ENCODE measurements at regions not wholly inside any gene's neighbourhood (a gene's known extent, or its start where the extent isn't known, plus 50 kb on each side); places are given as distances from the start of the nearest gene placed in this dataset.

DNA sequence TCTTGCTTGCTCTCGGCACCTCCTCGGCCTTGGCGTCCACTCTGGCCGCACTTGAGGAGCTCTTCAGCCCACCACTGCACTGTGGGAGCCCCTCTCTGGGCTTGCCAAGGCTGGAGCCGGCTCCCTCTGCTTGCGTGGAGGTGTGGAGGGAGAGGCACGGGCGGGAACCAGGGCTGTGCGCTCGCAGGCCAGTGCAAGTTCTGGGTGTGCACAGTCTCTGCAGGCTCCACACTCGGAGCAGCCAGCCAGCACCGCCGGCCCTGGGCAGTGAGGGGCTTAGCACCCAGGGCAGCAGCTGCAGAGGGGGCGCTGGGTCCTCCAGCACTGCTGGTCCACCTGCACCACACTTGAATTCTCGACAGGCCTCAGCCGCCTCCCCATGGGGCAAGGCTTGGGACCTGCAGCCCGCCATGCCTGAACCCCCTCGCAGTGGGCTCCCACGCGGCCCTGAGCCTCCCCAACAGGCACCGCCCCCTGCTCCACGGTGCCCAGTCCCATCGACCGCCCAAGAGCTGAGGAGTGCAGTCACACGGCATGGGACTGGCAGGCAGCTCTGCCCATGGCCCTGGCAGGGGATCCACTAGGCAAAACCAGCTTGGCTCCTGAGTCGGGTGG, 411.2 kb upstream of the CHAC2 start:
- CTCF ChIA-PET = no interaction called here
- BruUV-seq (replicated peaks) = no TSS peak

DNA sequence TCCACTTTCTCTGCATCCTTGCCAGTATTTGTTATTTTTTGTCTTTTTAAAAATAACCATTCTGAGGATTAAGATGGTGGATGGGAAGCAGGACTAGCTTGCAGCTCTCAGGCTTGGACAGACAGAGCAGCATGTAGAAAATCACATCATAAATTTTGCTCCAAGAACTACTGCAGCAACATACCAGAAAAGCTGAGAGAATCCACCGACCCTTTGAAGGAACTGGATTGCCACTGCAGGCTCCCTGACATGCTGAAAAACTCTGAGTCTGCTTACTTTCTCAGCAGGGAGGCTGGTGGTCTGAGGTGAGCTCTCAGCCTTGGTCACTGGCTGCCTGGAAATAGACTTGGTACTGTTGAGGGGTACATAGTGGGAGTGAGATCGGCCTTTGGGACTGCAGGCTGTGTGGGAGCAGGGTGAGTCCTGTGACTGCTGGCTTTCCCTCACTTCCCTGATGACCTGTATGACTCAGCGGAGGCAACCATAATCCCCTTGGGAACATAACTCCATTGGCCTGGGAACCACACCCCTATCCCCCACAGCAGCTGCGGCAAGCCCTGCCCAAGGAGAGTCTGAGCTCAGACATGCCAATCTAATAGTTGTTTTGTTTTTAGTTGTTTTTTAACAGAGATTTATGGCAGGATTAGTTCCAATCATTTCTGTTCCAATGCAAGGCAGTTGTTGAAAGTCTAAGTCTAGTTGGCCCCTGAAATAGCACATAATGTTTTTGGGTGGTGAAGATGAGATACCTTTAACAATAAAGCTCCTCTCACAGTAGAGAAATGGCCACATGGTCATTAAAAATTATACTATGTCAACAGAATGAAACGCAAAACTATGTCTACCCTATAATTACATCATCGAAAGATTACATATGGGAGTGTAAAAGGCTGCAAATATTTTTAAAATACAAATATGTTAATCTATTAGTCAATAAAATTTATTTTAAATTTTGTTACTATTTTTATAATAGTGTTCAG, 414.2 kb upstream of the CHAC2 start:
- POLR2A ChIA-PET (ENCODE audit: low non-redundant PET) = no interaction called here
- intact Hi-C loops (cut with micrococcal nuclease; ENCODE audit: unreplicated experiment) = no loop called here
- H3K27me3 ChIP-seq (replicated peaks; ENCODE audit: insufficient read depth, low read depth, low read length, poor library complexity) = no peaks in the 10 kb centered on the region
- no peak overlapping the region for H3K27ac ChIP-seq (ENCODE audit: low read depth, low read length, poor library complexity, severe bottlenecking)
- H3K4me1 ChIP-seq (ENCODE audit: insufficient read depth, low read length, poor library complexity, severe bottlenecking) = no peaks in the 10 kb centered on the region
- H3K4me3 ChIP-seq (ENCODE audit: low read depth, low read length, poor library complexity, severe bottlenecking) = no peak overlapping the region
- peaks cover 5% of the 10 kb centered on the region for H3K9me3 ChIP-seq (ENCODE audit: low read depth, low read length, poor library complexity, severe bottlenecking)
- no peak for TF ChIP-seq EZH2 (IDR thresholded peaks at IDR 0.05; ENCODE audit: borderline replicate concordance, low read depth, low read length, poor library complexity, severe bottlenecking)
- TF ChIP-seq, protein P1, sequence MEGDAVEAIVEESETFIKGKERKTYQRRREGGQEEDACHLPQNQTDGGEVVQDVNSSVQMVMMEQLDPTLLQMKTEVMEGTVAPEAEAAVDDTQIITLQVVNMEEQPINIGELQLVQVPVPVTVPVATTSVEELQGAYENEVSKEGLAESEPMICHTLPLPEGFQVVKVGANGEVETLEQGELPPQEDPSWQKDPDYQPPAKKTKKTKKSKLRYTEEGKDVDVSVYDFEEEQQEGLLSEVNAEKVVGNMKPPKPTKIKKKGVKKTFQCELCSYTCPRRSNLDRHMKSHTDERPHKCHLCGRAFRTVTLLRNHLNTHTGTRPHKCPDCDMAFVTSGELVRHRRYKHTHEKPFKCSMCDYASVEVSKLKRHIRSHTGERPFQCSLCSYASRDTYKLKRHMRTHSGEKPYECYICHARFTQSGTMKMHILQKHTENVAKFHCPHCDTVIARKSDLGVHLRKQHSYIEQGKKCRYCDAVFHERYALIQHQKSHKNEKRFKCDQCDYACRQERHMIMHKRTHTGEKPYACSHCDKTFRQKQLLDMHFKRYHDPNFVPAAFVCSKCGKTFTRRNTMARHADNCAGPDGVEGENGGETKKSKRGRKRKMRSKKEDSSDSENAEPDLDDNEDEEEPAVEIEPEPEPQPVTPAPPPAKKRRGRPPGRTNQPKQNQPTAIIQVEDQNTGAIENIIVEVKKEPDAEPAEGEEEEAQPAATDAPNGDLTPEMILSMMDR (conservative IDR thresholded peaks at IDR 0.05; ENCODE audit: low read depth, low read length) = no peak
- CTCF ChIA-PET = no interaction called here
- no peaks in the 10 kb centered on the region for H3K36me3 ChIP-seq (ENCODE audit: insufficient read depth, low read length, poor library complexity, severe bottlenecking)
- no TSS peak for BruUV-seq (replicated peaks)
- no peak for DNase-seq (ENCODE audit: low spot score)

More for the DNA sequence above, 411.2 kb upstream of the CHAC2 start:
- POLR2A ChIA-PET (ENCODE audit: low non-redundant PET) = no interaction called here
- H3K27ac ChIP-seq (ENCODE audit: low read depth, low read length, poor library complexity, severe bottlenecking) = no peak overlapping the region
- intact Hi-C loops (cut with micrococcal nuclease; ENCODE audit: unreplicated experiment) = no loop called here
- no peaks in the 10 kb centered on the region for H3K4me1 ChIP-seq (ENCODE audit: insufficient read depth, low read length, poor library complexity, severe bottlenecking)
- no peak for DNase-seq (ENCODE audit: low spot score)
- no peak overlapping the region for H3K4me3 ChIP-seq (ENCODE audit: low read depth, low read length, poor library complexity, severe bottlenecking)
- no peak for TF ChIP-seq EZH2 (IDR thresholded peaks at IDR 0.05; ENCODE audit: borderline replicate concordance, low read depth, low read length, poor library complexity, severe bottlenecking)
- TF ChIP-seq, protein P1 (conservative IDR thresholded peaks at IDR 0.05; ENCODE audit: low read depth, low read length) = no peak
- H3K9me3 ChIP-seq (ENCODE audit: low read depth, low read length, poor library complexity, severe bottlenecking) = peaks cover 5% of the 10 kb centered on the region
- H3K36me3 ChIP-seq (ENCODE audit: insufficient read depth, low read length, poor library complexity, severe bottlenecking) = no peaks in the 10 kb centered on the region
- no peaks in the 10 kb centered on the region for H3K27me3 ChIP-seq (replicated peaks; ENCODE audit: insufficient read depth, low read depth, low read length, poor library complexity)

DNA sequence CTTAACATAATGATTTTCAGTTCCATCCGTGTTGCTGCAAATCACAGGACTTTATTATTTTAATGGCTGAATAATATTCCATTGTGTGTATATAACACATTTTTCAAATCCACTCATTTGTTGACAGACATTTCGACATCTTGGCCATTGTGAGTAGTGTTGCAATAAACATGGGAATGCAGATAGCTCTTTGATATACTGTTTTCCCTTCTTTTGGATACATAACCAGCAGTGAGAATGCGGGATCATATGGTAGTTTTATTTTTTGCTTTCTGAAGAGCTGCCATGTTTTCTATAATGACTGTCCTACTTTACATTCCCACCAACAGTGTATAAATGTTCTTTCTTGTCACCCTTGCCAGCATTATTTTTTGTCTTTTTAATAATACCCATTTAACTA, 420.3 kb upstream of the CHAC2 start:
- POLR2A ChIA-PET (ENCODE audit: low non-redundant PET) = no interaction called here
- TF ChIP-seq, protein P1 (conservative IDR thresholded peaks at IDR 0.05; ENCODE audit: low read depth, low read length) = no peak
- TF ChIP-seq EZH2 (IDR thresholded peaks at IDR 0.05; ENCODE audit: borderline replicate concordance, low read depth, low read length, poor library complexity, severe bottlenecking) = no peak
- no TSS peak for BruUV-seq (replicated peaks)
- H3K4me1 ChIP-seq (ENCODE audit: insufficient read depth, low read length, poor library complexity, severe bottlenecking) = no peaks in the 10 kb centered on the region
- intact Hi-C loops (cut with micrococcal nuclease; ENCODE audit: unreplicated experiment) = no loop called here
- CTCF ChIA-PET = no interaction called here
- no peaks in the 10 kb centered on the region for H3K9me3 ChIP-seq (ENCODE audit: low read depth, low read length, poor library complexity, severe bottlenecking)
- no peak overlapping the region for H3K27ac ChIP-seq (ENCODE audit: low read depth, low read length, poor library complexity, severe bottlenecking)
- no peaks in the 10 kb centered on the region for H3K36me3 ChIP-seq (ENCODE audit: insufficient read depth, low read length, poor library complexity, severe bottlenecking)
- no peaks in the 10 kb centered on the region for H3K27me3 ChIP-seq (replicated peaks; ENCODE audit: insufficient read depth, low read depth, low read length, poor library complexity)
- no peak for DNase-seq (ENCODE audit: low spot score)
- H3K4me3 ChIP-seq (ENCODE audit: low read depth, low read length, poor library complexity, severe bottlenecking) = no peak overlapping the region
